Glutamatergic neuron (in vitro differentiated cells): ENCODE measurements at regions not wholly inside any gene's neighbourhood (a gene's known extent, or its start where the extent isn't known, plus 50 kb on each side); places are given as distances from the start of the nearest gene placed in this dataset.

Source experiments
- DNase-seq: peaks from one replicate; pipeline ENCODE4 v3.0.0; 2022
- H3K27ac Mint-ChIP-seq: one replicate; pipeline ENCODE4 v1.8.0; 2020; ENCODE audit warnings: mild to moderate bottlenecking, mixed read lengths, inconsistent platforms; ENCODE audit not compliant: unreplicated experiment
- H3K27me3 Mint-ChIP-seq: one replicate; pipeline ENCODE4 v1.8.0; 2020; ENCODE audit warnings: mild to moderate bottlenecking, moderate library complexity, mixed read lengths, inconsistent platforms; ENCODE audit not compliant: unreplicated experiment
- H3K36me3 Mint-ChIP-seq: one replicate; pipeline ENCODE4 v1.8.0; 2020; ENCODE audit warnings: mild to moderate bottlenecking, mixed read lengths, inconsistent platforms; ENCODE audit not compliant: unreplicated experiment
- H3K4me1 Mint-ChIP-seq: one replicate; pipeline ENCODE4 v1.8.0; 2020; ENCODE audit warnings: mild to moderate bottlenecking, low read depth, mixed read lengths, inconsistent platforms; ENCODE audit not compliant: unreplicated experiment
- H3K4me3 Mint-ChIP-seq: one replicate; pipeline ENCODE4 v1.8.0; 2020; ENCODE audit warnings: mild to moderate bottlenecking, mixed read lengths, inconsistent platforms; ENCODE audit not compliant: unreplicated experiment
- H3K9me3 Mint-ChIP-seq: one replicate; pipeline ENCODE4 v1.8.0; 2020; ENCODE audit warnings: mild to moderate bottlenecking, moderate library complexity, mixed read lengths, inconsistent platforms; ENCODE audit not compliant: unreplicated experiment
- CTCF ChIP-seq: fragments of 200-600 bp; sonication (generic); IDR thresholded peaks from one replicate; pipeline ENCODE4 v1.5.0; 2021; ENCODE audit not compliant: partially characterized antibody, unreplicated experiment

- no peak for TF ChIP-seq CTCF
- Mint-ChIP-seq H3K4me1 (peaks cover 4% of the 10 kb centered on the region), H3K27me3 (peaks cover 3% of the 10 kb centered on the region), H3K9me3 (peaks cover 8% of the 10 kb centered on the region), H3K27ac (no peak overlapping the region), H3K36me3 (peaks cover 12% of the 10 kb centered on the region), H3K4me3 (no peak overlapping the region)
- DNase-seq, result no peak
Measured at GRCh38 chr11:103544874-103545273, 435.6 kb downstream of the DYNC2H1 start.

- Mint-ChIP-seq H3K4me1 (peaks cover 4% of the 10 kb centered on the region), H3K27ac (no peak overlapping the region), H3K4me3 (no peak overlapping the region), H3K27me3 (peaks cover 3% of the 10 kb centered on the region), H3K36me3 (peaks cover 9% of the 10 kb centered on the region), H3K9me3 (peaks cover 8% of the 10 kb centered on the region)
- DNase-seq, result no peak
- TF ChIP-seq CTCF, result no peak
Measured at GRCh38 chr11:103545551-103545950, 436.3 kb downstream of the DYNC2H1 start.

GRCh38 chr11:103546236-103546635 is 437.0 kb downstream of the DYNC2H1 start:
- H3K9me3 Mint-ChIP-seq, result peaks cover 7% of the 10 kb centered on the region
- peaks cover 2% of the 10 kb centered on the region for H3K4me1 Mint-ChIP-seq
- no peak for TF ChIP-seq CTCF
- H3K36me3 Mint-ChIP-seq, result peaks cover 6% of the 10 kb centered on the region
- no peak for DNase-seq
- H3K27ac Mint-ChIP-seq, result no peak overlapping the region
- no peak overlapping the region for H3K4me3 Mint-ChIP-seq
- H3K27me3 Mint-ChIP-seq, result peaks cover 3% of the 10 kb centered on the region

- no peak for TF ChIP-seq CTCF
- H3K4me3 Mint-ChIP-seq, result no peak overlapping the region
- peaks cover 3% of the 10 kb centered on the region for H3K27me3 Mint-ChIP-seq
Measured at GRCh38 chr11:103547024-103547423, 437.8 kb downstream of the DYNC2H1 start.

GRCh38 chr11:103547691-103548090 is 438.5 kb downstream of the DYNC2H1 start:
- H3K36me3 Mint-ChIP-seq, result peaks cover 6% of the 10 kb centered on the region
- TF ChIP-seq CTCF, result no peak
- no peak for DNase-seq
- no peak overlapping the region for H3K27ac Mint-ChIP-seq
- peaks cover 2% of the 10 kb centered on the region for H3K4me1 Mint-ChIP-seq
- peaks cover 3% of the 10 kb centered on the region for H3K27me3 Mint-ChIP-seq
- no peak overlapping the region for H3K4me3 Mint-ChIP-seq
- peaks cover 7% of the 10 kb centered on the region for H3K9me3 Mint-ChIP-seq

More at GRCh38 chr11:103547024-103547423, 437.8 kb downstream of the DYNC2H1 start:
- DNase-seq, result no peak
- Mint-ChIP-seq H3K27ac (no peak overlapping the region), H3K4me1 (peaks cover 2% of the 10 kb centered on the region), H3K9me3 (peaks cover 7% of the 10 kb centered on the region), H3K36me3 (peaks cover 6% of the 10 kb centered on the region)
